NT2/D1 (cell line): ENCODE measurements at regions not wholly inside any gene's neighbourhood (a gene's known extent, or its start where the extent isn't known, plus 50 kb on each side); places are given as distances from the start of the nearest gene placed in this dataset.
"Not testable (repeated sequence)": the region's sequence is repeated elsewhere in the genome, so short reads cannot be mapped to it uniquely, and the experiment has no call there.

Source experiments
- DNase-seq: peaks from one replicate; pipeline ENCODE4 v3.0.0-alpha.2; 2011; ENCODE audit warnings: low read depth, low spot score
- H3K27me3 ChIP-seq: 2 replicates; pipeline ENCODE4 v1.6.0; 2011; ENCODE audit warnings: mild to moderate bottlenecking; ENCODE audit not compliant: insufficient read length, insufficient read depth
- H3K36me3 ChIP-seq: 2 replicates; pipeline ENCODE4 v1.6.1; 2011; ENCODE audit warnings: mild to moderate bottlenecking, low read length, mixed read lengths; ENCODE audit not compliant: insufficient read depth, insufficient read length
- H3K4me1 ChIP-seq: 2 replicates; pipeline ENCODE4 v1.5.1; 2011; ENCODE audit not compliant: insufficient read depth, insufficient read length
- H3K4me3 ChIP-seq: 2 replicates; pipeline ENCODE4 v1.5.1; 2011; ENCODE audit warnings: low read depth; ENCODE audit not compliant: insufficient read length
- H3K9ac ChIP-seq: 2 replicates; pipeline ENCODE4 v1.6.0; 2011; ENCODE audit warnings: low read depth; ENCODE audit not compliant: insufficient read length
- H3K9me3 ChIP-seq: 2 replicates; pipeline ENCODE4 v1.5.1; 2011; ENCODE audit warnings: mild to moderate bottlenecking, low read length; ENCODE audit not compliant: insufficient read depth
- SUZ12 ChIP-seq: IDR thresholded peaks from 2 replicates; pipeline ENCODE4 v1.6.1; 2011; ENCODE audit not compliant: insufficient read length, insufficient read depth; ENCODE audit errors: extremely low read depth
- YY1 ChIP-seq: IDR thresholded peaks from 2 replicates; pipeline ENCODE4 v1.6.1; 2011; ENCODE audit not compliant: insufficient read length, insufficient read depth
- ZNF274 ChIP-seq: IDR thresholded peaks from 2 replicates; pipeline ENCODE4 v1.6.1; 2011; ENCODE audit warnings: mild to moderate bottlenecking, low read depth, low read length

DNA sequence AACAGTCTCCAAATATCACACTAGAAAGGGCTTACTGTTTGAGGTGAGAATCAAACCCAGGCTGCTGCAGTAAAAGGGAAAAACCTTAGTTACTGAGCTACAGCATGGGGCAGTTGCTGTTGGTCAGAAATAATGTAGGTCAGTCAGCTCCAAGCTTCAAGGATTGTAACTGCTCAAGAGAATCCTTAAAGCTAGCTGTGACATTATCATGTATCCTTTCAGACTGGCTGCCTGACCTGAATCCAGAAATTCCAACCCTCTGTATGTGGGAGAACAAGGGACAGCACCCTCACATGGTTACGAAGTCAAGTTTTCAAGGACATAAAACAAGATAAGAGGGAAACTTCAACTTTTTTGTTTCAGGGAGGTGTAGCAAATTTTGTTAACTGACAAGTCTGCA, 365.9 kb upstream of the NPAP1 start:
- not testable (repeated sequence) for DNase-seq

DNA sequence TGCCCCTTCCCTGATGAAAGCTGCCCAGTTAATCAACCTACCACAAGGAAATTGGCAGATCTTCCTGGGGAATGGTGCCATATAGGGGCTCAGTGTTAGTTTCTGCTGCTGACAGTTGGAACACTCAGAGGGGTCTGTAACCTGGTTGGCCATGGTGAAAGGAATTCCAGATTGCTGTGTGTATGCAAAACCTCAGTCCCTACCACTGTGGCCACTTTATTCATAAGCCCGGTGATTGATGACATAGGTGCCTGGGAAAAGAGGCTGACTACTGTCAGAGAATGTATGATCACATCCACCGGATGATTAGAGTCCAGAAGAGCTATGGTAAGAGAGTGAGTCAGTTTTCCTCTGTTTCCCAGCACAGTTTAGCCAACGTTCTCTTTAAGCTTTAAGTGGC, 363.9 kb upstream of the NPAP1 start:
- not testable (repeated sequence) for H3K9ac ChIP-seq, H3K4me3 ChIP-seq, H3K9me3 ChIP-seq, H3K4me1 ChIP-seq, H3K36me3 ChIP-seq, DNase-seq, H3K27me3 ChIP-seq

More for the DNA sequence above, 365.9 kb upstream of the NPAP1 start:
- H3K4me1 ChIP-seq, H3K27me3 ChIP-seq, H3K4me3 ChIP-seq, H3K36me3 ChIP-seq, H3K9me3 ChIP-seq, H3K9ac ChIP-seq: not testable (repeated sequence)

DNA sequence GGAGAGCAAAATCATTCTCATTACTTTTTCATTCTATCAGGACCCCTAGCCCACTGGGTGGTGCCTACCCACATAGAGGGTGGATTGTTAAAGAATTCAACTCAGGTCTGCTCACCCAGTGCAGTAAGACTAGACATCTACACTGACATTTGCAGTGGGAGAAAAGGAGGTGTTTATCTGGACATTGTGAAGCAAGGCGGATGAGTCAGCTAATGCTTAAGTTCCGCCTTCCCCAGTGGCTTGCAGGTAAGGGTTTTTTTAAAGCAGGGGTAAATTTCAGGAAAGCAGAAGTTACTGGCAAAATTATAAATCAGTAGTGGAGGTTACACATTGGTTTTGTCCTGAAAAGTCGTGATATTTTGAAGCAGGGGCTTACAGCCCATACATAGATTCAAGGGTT, 359.2 kb upstream of the NPAP1 start:
- H3K27me3 ChIP-seq, H3K36me3 ChIP-seq, H3K4me3 ChIP-seq, H3K4me1 ChIP-seq, H3K9me3 ChIP-seq, H3K9ac ChIP-seq, DNase-seq: not testable (repeated sequence)

DNA sequence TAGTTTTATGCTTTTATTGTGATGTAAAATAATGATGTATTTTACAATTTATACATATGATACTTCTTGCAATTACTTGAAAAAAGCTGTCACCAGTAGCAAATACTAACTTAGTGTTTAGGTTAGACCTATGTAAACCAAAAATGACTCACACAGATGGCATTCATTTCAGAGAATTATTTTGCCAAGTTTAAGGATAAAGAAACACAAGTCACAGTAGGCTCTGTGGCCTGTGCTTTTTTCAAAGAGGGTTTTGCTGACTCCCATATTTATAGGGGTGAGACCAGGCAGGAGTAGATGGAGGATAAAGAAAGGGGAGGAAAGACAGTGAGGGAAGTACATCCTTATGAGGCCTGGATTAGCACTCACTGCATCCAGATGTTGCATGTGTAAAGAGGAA, 356.6 kb upstream of the NPAP1 start:
- TF ChIP-seq ZNF274: no peak
- TF ChIP-seq SUZ12: no peak
- no peak for TF ChIP-seq YY1
- Histone ChIP-seq H3K9ac (no peak overlapping the region), H3K4me3 (no peak overlapping the region), H3K36me3 (no peaks in the 10 kb centered on the region), H3K27me3 (no peaks in the 10 kb centered on the region), H3K9me3 (no peaks in the 10 kb centered on the region), H3K4me1 (no peaks in the 10 kb centered on the region)
- DNase-seq: no peak

DNA sequence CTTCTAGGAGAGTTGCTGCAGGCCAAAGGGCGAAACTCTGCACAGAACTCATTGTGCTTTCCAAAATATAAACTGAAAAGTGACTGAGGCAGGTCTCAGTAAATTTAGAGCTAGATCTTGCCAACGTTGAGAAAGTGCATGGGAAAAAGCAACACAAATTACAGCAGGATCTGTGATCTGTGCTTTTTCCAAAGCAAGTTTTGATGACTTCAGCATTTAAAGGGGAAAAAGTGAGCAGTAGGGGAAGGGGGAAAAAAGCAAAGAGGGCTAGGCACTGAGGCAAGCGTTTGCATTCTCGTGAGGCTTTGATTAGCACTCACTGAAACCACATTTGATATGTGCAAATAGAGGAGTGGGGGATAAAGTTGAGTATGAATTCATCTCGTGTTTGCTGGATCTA, 351.5 kb upstream of the NPAP1 start:
- H3K9me3 ChIP-seq, H3K27me3 ChIP-seq, H3K4me1 ChIP-seq, H3K4me3 ChIP-seq, DNase-seq, H3K9ac ChIP-seq, H3K36me3 ChIP-seq: not testable (repeated sequence)

DNA sequence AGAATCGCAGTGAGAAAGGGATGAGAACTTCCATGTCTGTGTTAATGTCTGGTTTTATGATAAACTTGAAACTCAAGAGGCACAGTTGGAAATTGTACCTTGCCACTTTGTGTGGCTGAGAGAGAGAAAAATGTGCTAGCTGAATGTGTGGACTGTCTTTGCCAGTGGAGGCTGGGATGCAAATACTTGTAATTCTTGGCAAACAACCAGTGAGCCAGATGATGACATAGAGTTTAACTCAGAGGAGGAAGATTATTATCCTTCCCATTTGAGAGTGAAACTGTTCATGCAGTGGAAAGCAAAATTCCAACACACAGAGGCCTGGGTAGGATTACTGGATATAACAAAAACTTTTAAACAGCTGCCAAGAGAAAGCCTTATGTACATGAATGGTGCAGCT, 349.1 kb upstream of the NPAP1 start:
- not testable (repeated sequence) for H3K9me3 ChIP-seq, H3K27me3 ChIP-seq, H3K36me3 ChIP-seq, H3K4me1 ChIP-seq, H3K4me3 ChIP-seq, H3K9ac ChIP-seq, DNase-seq

DNA sequence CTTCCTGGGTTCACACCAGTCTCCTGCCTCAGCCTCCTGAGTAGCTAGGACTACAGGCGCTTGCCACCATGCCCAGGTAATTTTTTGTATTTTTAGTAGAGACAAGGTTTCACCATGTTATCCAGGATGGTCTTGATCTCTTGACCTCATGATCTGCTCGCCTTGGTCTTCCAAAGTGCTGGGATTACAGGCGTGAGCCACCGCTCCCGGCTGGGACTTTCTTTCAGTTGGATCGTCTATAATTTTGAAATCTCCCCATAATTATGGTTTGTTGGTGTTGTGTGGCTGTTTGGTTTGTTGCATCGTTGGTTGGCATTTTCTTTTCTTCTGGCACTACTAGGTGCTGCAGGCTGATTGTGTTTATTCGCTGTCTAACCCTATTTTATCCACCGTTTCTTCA, 343.6 kb upstream of the NPAP1 start:
- H3K27me3 ChIP-seq, H3K4me1 ChIP-seq, H3K9ac ChIP-seq, H3K9me3 ChIP-seq, DNase-seq, H3K4me3 ChIP-seq, H3K36me3 ChIP-seq: not testable (repeated sequence)

DNA sequence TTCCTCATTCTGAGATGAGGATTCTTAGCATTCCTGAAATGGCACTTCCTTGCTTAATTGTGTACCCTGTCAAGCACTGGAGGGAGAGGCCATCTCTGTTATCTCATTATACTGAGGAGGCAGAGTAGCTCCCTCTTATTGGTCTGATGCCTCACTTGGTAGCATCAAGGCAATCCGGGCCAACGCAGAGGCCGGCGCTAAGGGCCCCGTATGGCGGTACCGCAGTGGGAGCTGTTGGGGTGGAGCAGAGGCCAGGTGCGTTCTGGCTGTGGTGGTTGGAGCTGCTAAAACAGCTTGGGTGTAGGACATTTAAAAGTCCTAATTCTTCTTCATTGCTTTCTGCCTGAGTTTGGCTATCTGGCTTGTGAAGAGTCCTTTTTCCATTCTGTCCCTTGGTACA, 333.7 kb upstream of the NPAP1 start:
- not testable (repeated sequence) for H3K36me3 ChIP-seq, H3K9ac ChIP-seq, DNase-seq, H3K9me3 ChIP-seq, H3K4me3 ChIP-seq, H3K4me1 ChIP-seq, H3K27me3 ChIP-seq

DNA sequence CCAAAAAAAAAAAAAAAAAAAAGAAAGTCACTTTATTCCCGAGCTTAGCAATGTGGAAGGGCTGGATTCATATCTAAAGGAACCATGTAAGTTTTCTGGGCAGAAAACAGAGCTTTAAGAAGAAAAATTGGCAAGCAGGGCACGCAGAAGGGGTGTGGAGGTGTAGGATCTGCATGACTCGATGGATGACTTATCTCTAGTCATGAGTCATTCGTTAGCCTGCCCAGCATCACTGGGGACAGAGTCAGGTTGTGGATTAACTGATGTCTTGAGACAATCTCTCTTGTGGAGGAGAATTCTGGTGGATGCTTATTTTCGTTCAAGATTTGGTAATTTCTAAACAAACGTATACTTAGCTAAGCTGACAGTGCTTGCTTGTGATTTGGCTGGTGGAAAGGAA, 322.8 kb upstream of the NPAP1 start:
- not testable (repeated sequence) for H3K9me3 ChIP-seq, DNase-seq, H3K36me3 ChIP-seq, H3K9ac ChIP-seq, H3K4me3 ChIP-seq, H3K4me1 ChIP-seq, H3K27me3 ChIP-seq

DNA sequence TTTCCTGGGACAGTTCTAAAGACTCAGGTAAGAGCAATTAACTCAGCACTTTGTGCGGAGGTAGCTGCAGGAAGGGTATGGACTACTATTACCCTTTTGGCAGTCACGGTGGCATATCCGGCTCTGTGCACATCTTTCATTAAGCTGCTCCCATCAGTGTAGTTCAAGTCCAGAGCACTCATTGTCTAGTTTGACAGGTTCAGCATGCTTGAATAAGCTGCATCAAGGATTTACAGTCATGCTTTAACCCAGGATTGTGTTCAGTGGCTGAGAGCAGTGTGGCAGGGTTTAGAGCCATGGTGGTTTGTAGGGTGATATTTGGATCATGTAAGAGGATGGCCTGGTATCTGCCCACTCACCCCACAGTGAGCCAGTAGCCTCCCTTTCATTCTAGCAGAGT, 294.5 kb upstream of the NPAP1 start:
- not testable (repeated sequence) for H3K9me3 ChIP-seq, H3K9ac ChIP-seq, H3K27me3 ChIP-seq, H3K4me3 ChIP-seq, DNase-seq, H3K4me1 ChIP-seq, H3K36me3 ChIP-seq

DNA sequence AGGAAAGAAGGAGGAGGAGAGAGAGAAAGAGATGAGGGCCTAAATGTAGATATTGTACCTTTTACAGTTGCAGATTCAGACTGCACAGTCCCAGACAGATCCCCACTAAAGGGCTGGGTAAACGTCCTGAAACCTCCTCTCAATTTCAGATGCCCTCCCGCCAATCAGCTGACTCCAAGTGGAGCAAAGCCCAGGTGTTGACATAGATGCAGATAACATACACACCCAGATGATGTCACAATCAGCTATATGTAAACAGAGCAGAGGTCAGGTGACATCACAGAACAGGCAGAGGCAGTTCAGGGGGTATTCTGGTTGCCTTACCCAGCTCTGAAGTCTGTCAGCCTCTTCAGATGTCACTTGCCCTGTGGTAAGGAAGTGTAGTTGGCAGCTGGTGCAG, 290.3 kb upstream of the NPAP1 start:
- not testable (repeated sequence) for H3K27me3 ChIP-seq, DNase-seq, H3K4me3 ChIP-seq, H3K9ac ChIP-seq, H3K4me1 ChIP-seq, H3K36me3 ChIP-seq, H3K9me3 ChIP-seq
